GM12874 (cell line): ENCODE measurements at regions not wholly inside any gene's neighbourhood (a gene's known extent, or its start where the extent isn't known, plus 50 kb on each side); places are given as distances from the start of the nearest gene placed in this dataset.

Source experiments
- TF ChIP-seq, protein P1 (sequence below): IDR thresholded peaks from 2 replicates; pipeline ENCODE4 v1.5.1; 2011; ENCODE audit warnings: low read depth, mild to moderate bottlenecking, control low read depth, low read length, moderate library complexity; ENCODE audit not compliant: insufficient read depth

DNA sequence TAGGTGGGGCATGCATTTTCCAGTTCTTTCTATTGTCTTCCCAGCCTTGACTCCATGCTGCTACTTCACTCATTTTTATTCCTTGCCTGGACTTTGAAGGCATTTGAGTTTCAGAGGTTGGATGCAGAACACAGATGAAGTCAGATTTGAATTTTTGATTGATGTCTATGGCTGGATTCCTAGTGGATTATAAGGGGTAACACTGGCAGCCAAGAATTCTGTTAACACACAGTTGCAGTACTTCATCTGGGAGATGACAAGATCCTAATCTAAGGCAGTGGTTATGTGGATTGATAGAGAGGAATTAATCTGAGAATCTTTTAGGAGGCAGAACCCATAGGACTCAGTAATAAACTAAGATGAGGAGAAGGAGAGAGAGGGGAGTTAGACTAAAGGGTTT is 439.0 kb upstream of the USP24 start:
- TF ChIP-seq, protein P1, sequence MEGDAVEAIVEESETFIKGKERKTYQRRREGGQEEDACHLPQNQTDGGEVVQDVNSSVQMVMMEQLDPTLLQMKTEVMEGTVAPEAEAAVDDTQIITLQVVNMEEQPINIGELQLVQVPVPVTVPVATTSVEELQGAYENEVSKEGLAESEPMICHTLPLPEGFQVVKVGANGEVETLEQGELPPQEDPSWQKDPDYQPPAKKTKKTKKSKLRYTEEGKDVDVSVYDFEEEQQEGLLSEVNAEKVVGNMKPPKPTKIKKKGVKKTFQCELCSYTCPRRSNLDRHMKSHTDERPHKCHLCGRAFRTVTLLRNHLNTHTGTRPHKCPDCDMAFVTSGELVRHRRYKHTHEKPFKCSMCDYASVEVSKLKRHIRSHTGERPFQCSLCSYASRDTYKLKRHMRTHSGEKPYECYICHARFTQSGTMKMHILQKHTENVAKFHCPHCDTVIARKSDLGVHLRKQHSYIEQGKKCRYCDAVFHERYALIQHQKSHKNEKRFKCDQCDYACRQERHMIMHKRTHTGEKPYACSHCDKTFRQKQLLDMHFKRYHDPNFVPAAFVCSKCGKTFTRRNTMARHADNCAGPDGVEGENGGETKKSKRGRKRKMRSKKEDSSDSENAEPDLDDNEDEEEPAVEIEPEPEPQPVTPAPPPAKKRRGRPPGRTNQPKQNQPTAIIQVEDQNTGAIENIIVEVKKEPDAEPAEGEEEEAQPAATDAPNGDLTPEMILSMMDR = no peak

DNA sequence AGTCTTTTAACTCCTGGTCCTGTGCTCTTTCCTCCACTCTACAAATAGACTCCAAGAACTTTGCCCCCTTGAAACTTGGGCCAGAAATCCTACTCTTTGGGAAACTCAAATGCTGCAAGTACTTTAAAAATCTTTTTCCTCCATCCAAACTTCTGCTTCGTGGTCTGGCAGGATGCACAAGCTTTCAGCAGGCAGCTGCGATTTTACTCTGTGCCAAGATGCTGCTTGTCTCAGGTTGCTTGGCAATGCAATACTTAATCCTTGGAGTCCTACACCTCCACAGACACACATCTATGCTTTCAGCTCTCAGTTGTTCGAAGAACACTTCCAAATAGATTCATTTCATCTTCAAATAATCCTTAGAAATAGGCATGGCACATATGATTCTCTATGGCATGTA is 435.3 kb upstream of the USP24 start:
- TF ChIP-seq, protein P1 = no peak

DNA sequence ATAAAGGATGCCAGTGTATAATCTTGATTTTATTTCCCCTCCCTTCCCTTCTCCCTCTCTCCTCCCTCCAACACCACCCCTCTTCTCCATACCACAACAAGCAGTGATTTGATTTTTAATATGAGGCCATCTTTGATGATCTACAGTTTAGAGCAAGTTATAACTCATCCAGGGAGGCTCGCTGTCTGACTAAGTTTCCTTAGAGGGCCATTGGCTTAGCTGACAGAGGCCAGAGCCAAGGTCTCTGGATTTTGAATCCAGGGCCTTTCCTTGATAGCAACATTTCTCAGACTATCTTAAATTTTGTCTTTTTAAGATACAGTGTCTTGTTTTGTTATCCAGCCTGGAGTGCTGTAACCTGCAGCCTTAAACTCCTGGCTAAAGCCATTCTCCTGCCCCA is 431.0 kb upstream of the USP24 start:
- TF ChIP-seq, protein P1 = no peak

DNA sequence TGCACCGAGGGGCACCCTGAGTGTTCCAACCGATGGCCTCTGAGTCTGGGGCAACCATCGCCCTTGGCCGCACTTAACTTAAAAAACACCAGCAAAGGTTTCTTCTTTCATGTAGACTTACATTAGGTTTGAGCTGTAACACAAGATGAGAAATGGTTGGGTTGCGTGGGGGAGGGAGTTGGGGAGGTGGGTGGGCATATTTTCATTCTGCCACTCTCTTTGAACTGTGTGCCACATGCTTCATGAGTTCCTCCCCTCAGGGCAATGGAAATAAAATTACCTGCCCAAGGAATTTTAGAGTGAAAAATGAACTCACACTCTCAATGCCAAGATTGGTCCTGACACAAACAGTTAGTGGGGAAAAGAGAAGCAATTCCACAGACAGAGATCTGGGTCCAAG is 430.1 kb upstream of the USP24 start:
- TF ChIP-seq, protein P1 = no peak

DNA sequence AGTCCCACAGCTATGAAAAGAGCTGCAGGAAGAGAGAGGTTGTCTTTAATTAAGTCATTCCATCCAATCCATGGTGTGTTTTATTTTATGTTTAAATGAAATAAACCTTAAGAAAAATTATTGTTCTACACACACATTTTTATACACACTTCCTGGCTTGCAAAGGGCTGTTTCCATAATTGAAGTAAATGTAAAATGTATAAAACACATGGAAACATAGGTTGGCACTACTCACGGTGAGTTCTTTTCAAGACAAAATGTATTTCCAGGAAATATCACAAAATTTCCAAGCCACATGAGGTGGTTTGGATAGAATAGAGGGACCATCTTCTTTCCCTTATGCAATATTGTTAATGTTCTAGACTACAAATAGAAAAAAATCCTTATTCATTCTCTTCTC is 426.8 kb upstream of the USP24 start:
- TF ChIP-seq, protein P1 = no peak

DNA sequence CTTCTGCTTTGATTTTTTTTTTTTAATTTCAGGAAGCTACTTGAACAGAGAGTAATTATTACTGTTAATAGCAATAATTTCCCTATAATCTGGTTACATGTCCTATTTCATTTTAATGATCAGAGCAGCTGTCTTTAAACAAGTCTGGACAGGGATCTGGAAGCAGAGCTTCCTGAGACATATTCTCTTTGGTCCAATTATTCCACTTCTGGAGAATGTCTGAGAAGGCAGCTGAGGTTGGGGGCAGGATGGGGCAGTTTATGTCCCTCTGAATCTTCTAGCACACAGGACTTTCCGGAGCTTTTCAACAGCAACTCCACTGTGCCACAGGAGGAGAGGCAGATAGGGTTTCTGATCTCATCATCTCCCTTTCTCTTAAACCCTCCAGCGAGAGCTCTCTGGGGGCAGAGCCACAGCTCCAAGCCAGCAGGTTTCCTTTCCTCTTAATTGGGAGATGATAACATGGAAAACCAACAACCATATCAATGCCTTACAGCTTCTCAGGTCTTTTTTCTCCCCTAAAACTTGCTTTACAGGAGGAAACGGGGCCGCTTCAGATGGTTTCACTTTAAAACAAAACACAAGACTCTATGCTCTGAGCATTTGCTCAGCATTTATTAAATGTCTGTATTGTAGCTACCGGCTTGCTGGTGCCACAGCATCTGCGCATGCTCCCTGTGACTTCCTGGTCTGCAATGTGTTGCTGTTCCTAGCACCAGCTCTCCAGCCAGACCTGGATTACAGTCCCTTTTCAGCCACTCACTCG is 425.7 kb upstream of the USP24 start:
- TF ChIP-seq, protein P1 = no peak

DNA sequence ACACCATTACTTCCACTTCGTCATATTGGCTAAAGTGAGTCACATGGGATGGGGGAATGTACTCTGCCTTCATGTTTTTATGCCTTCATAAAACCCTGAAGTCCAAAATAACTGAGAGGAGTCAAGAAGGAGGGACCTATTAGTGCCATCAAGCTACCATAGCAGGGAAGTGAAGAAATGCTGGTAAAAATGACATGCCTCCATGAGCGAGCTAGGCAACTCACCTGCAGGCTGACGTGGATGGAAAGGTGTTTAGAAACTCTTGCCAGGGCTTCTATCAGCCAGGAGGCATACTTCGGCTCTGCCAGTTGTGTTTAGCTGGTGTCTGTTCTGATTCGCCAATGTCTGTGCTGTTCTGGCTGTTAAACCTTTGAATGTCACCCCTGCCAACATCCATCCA is 424.4 kb upstream of the USP24 start:
- TF ChIP-seq, protein P1 = no peak

DNA sequence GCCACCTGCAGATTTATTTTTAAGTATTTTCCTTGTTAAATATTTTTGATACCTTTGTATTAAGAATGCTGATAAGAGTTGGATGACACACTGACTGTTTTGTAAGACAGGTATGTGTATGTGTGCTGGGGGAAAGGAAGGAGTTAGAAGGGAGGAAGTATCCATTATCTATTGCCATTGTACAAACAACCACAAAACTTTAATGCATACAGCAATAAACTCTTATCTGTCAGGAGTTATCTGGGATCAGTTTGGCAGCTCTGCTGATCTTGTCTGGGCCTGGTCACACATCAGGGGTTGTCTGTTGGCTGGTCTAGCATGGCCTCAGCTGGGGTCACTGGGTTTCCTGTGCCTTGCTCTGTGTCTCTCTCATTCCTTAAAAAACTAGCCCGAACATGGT is 423.9 kb upstream of the USP24 start:
- TF ChIP-seq, protein P1 = no peak
